Mesenchymal stem cell (in vitro differentiated cells and primary cell): ENCODE measurements at regions not wholly inside any gene's neighbourhood (a gene's known extent, or its start where the extent isn't known, plus 50 kb on each side); places are given as distances from the start of the nearest gene placed in this dataset.

Experiments
- DNase-seq: peaks from one replicate; pipeline ENCODE4 v3.0.0-alpha.2; 2013
- H2AFZ ChIP-seq: one replicate; pipeline ENCODE4 v1.6.1; 2013; ENCODE audit warnings: low read depth, mild to moderate bottlenecking, control low read depth, inconsistent platforms, low read length, moderate library complexity
- H2AK5ac ChIP-seq: 2 replicates; pipeline ENCODE4 v1.6.1; 2013; ENCODE audit warnings: low read length, moderate library complexity, mild to moderate bottlenecking, inconsistent platforms; ENCODE audit not compliant: severe bottlenecking
- H2BK120ac ChIP-seq: one replicate; pipeline ENCODE4 v1.6.1; 2013; ENCODE audit warnings: low read depth, mild to moderate bottlenecking, inconsistent platforms, low read length, moderate library complexity
- H2BK12ac ChIP-seq, 2 experiments: one replicate each; pipeline ENCODE4 v1.6.1; 2013; ENCODE audit warnings: inconsistent platforms in 2 of 2, low read length in 2 of 2, mild to moderate bottlenecking in 2 of 2, moderate library complexity in 2 of 2, control low read depth in 1 of 2
- H2BK15ac ChIP-seq: one replicate; pipeline ENCODE4 v1.6.1; 2013; ENCODE audit warnings: mild to moderate bottlenecking, low read depth, inconsistent platforms; ENCODE audit not compliant: poor library complexity, severe bottlenecking
- H2BK5ac ChIP-seq: 2 replicates; pipeline ENCODE4 v1.6.1; 2013; ENCODE audit warnings: low read depth, mild to moderate bottlenecking, low read length, control low read depth, inconsistent platforms; ENCODE audit not compliant: poor library complexity, severe bottlenecking
- H3K14ac ChIP-seq, 2 experiments: one replicate each; pipeline ENCODE4 v1.6.1; 2013; ENCODE audit warnings: inconsistent platforms in 2 of 2, low read length in 2 of 2, control low read depth in 1 of 2, mild to moderate bottlenecking in 1 of 2, moderate library complexity in 1 of 2
- H3K18ac ChIP-seq, 2 experiments: one replicate each; pipeline ENCODE4 v1.6.1; 2013; ENCODE audit warnings: inconsistent platforms in 2 of 2, low read length in 2 of 2, control low read depth in 1 of 2, low read depth in 1 of 2, mild to moderate bottlenecking in 1 of 2
- H3K23ac ChIP-seq, 2 experiments: one replicate each; pipeline ENCODE4 v1.6.1; 2013; ENCODE audit warnings: inconsistent platforms in 2 of 2, low read length in 2 of 2, mild to moderate bottlenecking in 2 of 2, moderate library complexity in 2 of 2, control low read depth in 1 of 2
- H3K27ac ChIP-seq: 2 replicates; pipeline ENCODE4 v1.5.1; 2013; ENCODE audit warnings: mild to moderate bottlenecking, moderate library complexity, low read length, control low read depth, inconsistent platforms; ENCODE audit not compliant: poor library complexity, severe bottlenecking
- H3K27me3 ChIP-seq, 2 experiments: 2 replicates each; pipeline versions ENCODE4 v1.6.1 to v1.7.0; 2013; ENCODE audit warnings: low read length in 2 of 2, mild to moderate bottlenecking in 2 of 2, moderate library complexity in 2 of 2, control low read depth in 1 of 2, inconsistent platforms in 1 of 2; ENCODE audit not compliant: control insufficient read depth in 1 of 2, insufficient read depth in 1 of 2
- H3K36me3 ChIP-seq, 2 experiments: 2 replicates each; pipeline versions ENCODE4 v1.6.1 to v1.7.0; 2013; ENCODE audit warnings: low read length in 2 of 2, control low read depth in 1 of 2, inconsistent platforms in 1 of 2, low read depth in 1 of 2, mild to moderate bottlenecking in 1 of 2; ENCODE audit not compliant: insufficient read depth in 2 of 2, control insufficient read depth in 1 of 2
- H3K4ac ChIP-seq, 2 experiments: one replicate each; pipeline ENCODE4 v1.6.1; 2013; ENCODE audit warnings: inconsistent platforms in 2 of 2, low read length in 2 of 2, mild to moderate bottlenecking in 2 of 2, moderate library complexity in 2 of 2, control low read depth in 1 of 2, low read depth in 1 of 2
- H3K4me1 ChIP-seq: 2 replicates; pipeline ENCODE4 v1.6.1; 2013; ENCODE audit warnings: low read depth, low read length, control low read depth; ENCODE audit not compliant: control insufficient read depth, insufficient read depth
- H3K4me2 ChIP-seq: 2 replicates; pipeline ENCODE4 v1.6.1; 2013; ENCODE audit warnings: low read length, mild to moderate bottlenecking, inconsistent platforms; ENCODE audit not compliant: poor library complexity, severe bottlenecking
- H3K4me3 ChIP-seq, 2 experiments: 2 replicates each; pipeline versions ENCODE4 v1.5.1 to v1.7.0; 2013; ENCODE audit warnings: low read length in 2 of 2, mild to moderate bottlenecking in 2 of 2, control low read depth in 1 of 2, low read depth in 1 of 2; ENCODE audit not compliant: insufficient read depth in 1 of 2
- H3K79me1 ChIP-seq: replicated peaks from 2 replicates; pipeline ENCODE4 v1.6.1; 2013; ENCODE audit warnings: mild to moderate bottlenecking, control low read depth, low read length, inconsistent platforms; ENCODE audit not compliant: poor library complexity, severe bottlenecking
- H3K9ac ChIP-seq: 2 replicates; pipeline ENCODE4 v1.7.0; 2013; ENCODE audit warnings: mild to moderate bottlenecking, low read length, moderate library complexity
- H3K9me3 ChIP-seq: 2 replicates; pipeline ENCODE4 v1.7.0; 2013; ENCODE audit warnings: mild to moderate bottlenecking, low read length; ENCODE audit not compliant: control insufficient read depth
- H4K8ac ChIP-seq: one replicate; pipeline ENCODE4 v1.6.1; 2013; ENCODE audit warnings: inconsistent platforms, mild to moderate bottlenecking, low read length, moderate library complexity
- H4K91ac ChIP-seq: one replicate; pipeline ENCODE4 v1.6.1; 2013; ENCODE audit warnings: mild to moderate bottlenecking, low read length, inconsistent platforms
- WGBS: methylation state at CpG from one replicate; pipeline ENCODE4 v1.1.7; 2013; ENCODE audit warnings: mixed read lengths; 5-methylcytosine and 5-hydroxymethylcytosine counted together

- Histone ChIP-seq H3K14ac (no peak overlapping the region), H3K36me3 (no peaks in the 10 kb centered on the region), H3K27me3 (peaks cover 0 to 4% of the 10 kb centered on the region in 2 experiments), H3K27ac (no peak overlapping the region), H2AFZ (no peak overlapping the region), H3K4me3 (no peak overlapping the region), H4K8ac (no peak overlapping the region), H3K9me3 (no peaks in the 10 kb centered on the region), H3K4me1 (no peaks in the 10 kb centered on the region), H2BK12ac (no peak overlapping the region), H2BK15ac (no peak overlapping the region), H3K4me2 (no peak overlapping the region), H3K4ac (no peak overlapping the region), H2AK5ac (no peak overlapping the region), H2BK120ac (no peak overlapping the region), H2BK5ac (no peak overlapping the region), H3K23ac (no peak overlapping the region), H3K79me1 (no peaks in the 10 kb centered on the region), H3K18ac (no peak overlapping the region), H3K9ac (no peak overlapping the region), H4K91ac (no peak overlapping the region)
- no peak for DNase-seq
- WGBS, result 56% methylated on average over 3 of the region's 6 CpGs
These were observed 117.5 kb upstream of the CRIM1 start for GRCh38 chr2:36238106-36238505.

- H3K36me3 ChIP-seq, result no peaks in the 10 kb centered on the region
- H3K4me1 ChIP-seq, result no peaks in the 10 kb centered on the region
These were observed 119.7 kb upstream of the CRIM1 start for GRCh38 chr2:36235882-36236281.

GRCh38 chr2:36235426-36235825, 120.2 kb upstream of the CRIM1 start:
- Histone ChIP-seq H3K14ac (no peak overlapping the region), H3K4me1 (no peaks in the 10 kb centered on the region), H3K27ac (no peak overlapping the region), H3K27me3 (peaks cover 0 to 4% of the 10 kb centered on the region in 2 experiments), H2BK12ac (no peak overlapping the region), H3K4me2 (no peak overlapping the region), H3K36me3 (no peaks in the 10 kb centered on the region), H3K9me3 (no peaks in the 10 kb centered on the region), H4K8ac (no peak overlapping the region), H3K23ac (no peak overlapping the region), H4K91ac (no peak overlapping the region), H2BK120ac (no peak overlapping the region), H3K4me3 (no peak overlapping the region), H3K18ac (no peak overlapping the region), H3K79me1 (no peaks in the 10 kb centered on the region), H2AFZ (no peak overlapping the region), H2AK5ac (no peak overlapping the region), H3K4ac (no peak overlapping the region), H2BK5ac (no peak overlapping the region), H3K9ac (no peak overlapping the region), H2BK15ac (no peak overlapping the region)
- DNase-seq, result no peak
- WGBS, result 80% methylated on average over 3 of the region's 3 CpGs

More at GRCh38 chr2:36235882-36236281, 119.7 kb upstream of the CRIM1 start:
- Histone ChIP-seq H3K27me3 (peaks cover 0 to 4% of the 10 kb centered on the region in 2 experiments), H3K79me1 (no peaks in the 10 kb centered on the region), H3K27ac (no peak overlapping the region), H3K9me3 (no peaks in the 10 kb centered on the region), H3K18ac (no peak overlapping the region), H3K4me3 (no peak overlapping the region), H3K14ac (no peak overlapping the region), H3K4me2 (no peak overlapping the region), H2BK12ac (no peak overlapping the region), H2AK5ac (no peak overlapping the region), H4K8ac (no peak overlapping the region), H4K91ac (no peak overlapping the region), H3K9ac (no peak overlapping the region), H3K23ac (no peak overlapping the region), H3K4ac (no peak overlapping the region), H2BK5ac (no peak overlapping the region), H2AFZ (no peak overlapping the region), H2BK120ac (no peak overlapping the region), H2BK15ac (no peak overlapping the region)
- no peak for DNase-seq

GRCh38 chr2:36223259-36223658, 132.3 kb upstream of the CRIM1 start:
- Histone ChIP-seq H3K18ac (no peak overlapping the region), H4K8ac (no peak overlapping the region), H3K79me1 (no peaks in the 10 kb centered on the region), H3K23ac (no peak overlapping the region), H3K27me3 (no peaks in the 10 kb centered on the region), H3K4me1 (no peaks in the 10 kb centered on the region), H2BK120ac (no peak overlapping the region), H3K9ac (no peak overlapping the region), H3K4ac (no peak overlapping the region), H3K4me2 (no peak overlapping the region), H3K27ac (no peak overlapping the region), H4K91ac (no peak overlapping the region), H3K36me3 (no peaks in the 10 kb centered on the region), H2BK5ac (no peak overlapping the region), H3K4me3 (no peak overlapping the region), H3K14ac (no peak overlapping the region), H2AK5ac (no peak overlapping the region), H3K9me3 (no peaks in the 10 kb centered on the region), H2BK15ac (no peak overlapping the region), H2BK12ac (no peak overlapping the region), H2AFZ (no peak overlapping the region)
- 50% methylated on average over 2 of the region's 3 CpGs for whole genome bisulfite sequencing
- no peak for DNase-seq
